ENCODE measurements at regions not wholly inside any gene's neighbourhood (a gene's known extent, or its start where the extent isn't known, plus 50 kb on each side); places are given as distances from the start of the nearest gene placed in this dataset.

DNA sequence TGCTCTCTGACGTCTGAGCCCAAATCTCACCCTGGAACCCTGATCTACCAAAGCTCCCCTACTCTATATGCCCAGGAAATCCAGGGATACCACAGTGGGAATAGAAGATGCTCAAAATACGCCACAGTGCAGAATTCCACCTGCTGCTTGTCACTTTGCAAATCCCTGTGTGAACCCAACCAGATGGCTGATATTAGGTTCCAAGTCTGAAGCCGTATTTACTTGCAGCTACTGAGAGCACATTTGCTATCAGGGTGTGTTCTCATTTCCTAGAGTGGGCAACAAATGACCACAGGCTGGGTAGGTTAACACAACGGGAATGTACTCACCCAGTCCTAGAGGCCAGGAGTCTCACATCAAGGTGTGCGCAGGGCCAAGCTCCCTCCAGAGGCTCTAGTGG lies 126.8 kb downstream of the MXRA5 start:
- Histone ChIP-seq H4K91ac (ENCODE audit: low read length) (no peak overlapping the region), H2BK5ac (ENCODE audit: low read depth, low read length, poor library complexity, severe bottlenecking) (no peak overlapping the region), H3K23ac (ENCODE audit: low read length in 2 of 2) (no peak overlapping the region), H3K9ac (ENCODE audit: low read length) (no peak overlapping the region), H2BK15ac (ENCODE audit: low read depth, poor library complexity, severe bottlenecking) (no peak overlapping the region), H3K4me2 (ENCODE audit: low read length, poor library complexity, severe bottlenecking) (no peak overlapping the region), H2AFZ (ENCODE audit: low read depth, low read length) (no peak overlapping the region), H2BK12ac (ENCODE audit: low read length in 2 of 2) (no peak overlapping the region), H3K14ac (ENCODE audit: low read length in 2 of 2) (no peak overlapping the region), H3K79me1 (replicated peaks; ENCODE audit: low read length, poor library complexity, severe bottlenecking) (no peaks in the 10 kb centered on the region), H3K4me1 (ENCODE audit: control insufficient read depth, insufficient read depth, low read depth, low read length) (no peaks in the 10 kb centered on the region), H3K27ac (ENCODE audit: low read length, poor library complexity, severe bottlenecking) (no peak overlapping the region), H2BK120ac (ENCODE audit: low read depth, low read length) (no peak overlapping the region), H3K9me3 (ENCODE audit: control insufficient read depth, low read length) (no peaks in the 10 kb centered on the region), H3K4ac (ENCODE audit: low read depth in 1 of 2, low read length in 2 of 2) (no peak overlapping the region), H3K4me3 (ENCODE audit: insufficient read depth in 1 of 2, low read depth in 1 of 2, low read length in 2 of 2) (no peak overlapping the region), H4K8ac (ENCODE audit: low read length) (no peak overlapping the region), H3K18ac (ENCODE audit: low read depth in 1 of 2, low read length in 2 of 2) (no peak overlapping the region), H3K36me3 (ENCODE audit: control insufficient read depth in 1 of 2, insufficient read depth in 2 of 2, low read depth in 1 of 2, low read length in 2 of 2) (no peaks in the 10 kb centered on the region), H3K27me3 (ENCODE audit: control insufficient read depth in 1 of 2, insufficient read depth in 1 of 2, low read length in 2 of 2) (no peaks in the 10 kb centered on the region), H2AK5ac (ENCODE audit: low read length, severe bottlenecking) (no peak overlapping the region)
- WGBS = 79% methylated on average over 5 of the region's 5 CpGs
- no peak for DNase-seq

DNA sequence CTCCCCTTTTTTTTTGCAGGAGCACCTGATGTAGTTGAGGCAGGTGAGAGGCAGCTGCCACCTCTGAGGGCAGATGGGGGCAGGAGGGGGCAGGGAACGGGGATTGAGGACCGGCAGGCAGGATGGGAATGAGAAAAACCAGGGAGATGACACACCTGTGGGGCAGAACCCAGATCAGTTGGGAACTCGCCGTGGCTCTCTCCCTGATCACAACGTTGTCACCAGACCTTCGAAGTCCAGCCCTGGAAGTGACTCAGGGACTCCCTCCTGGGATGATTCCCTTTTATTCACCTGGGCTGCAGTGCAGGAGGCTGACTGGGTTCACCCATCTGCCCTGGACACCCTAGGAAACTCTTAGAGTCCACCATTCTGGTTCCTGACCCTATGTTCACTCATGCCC lies 127.2 kb downstream of the MXRA5 start:
- Histone ChIP-seq H3K4me2 (ENCODE audit: low read length, poor library complexity, severe bottlenecking) (no peak overlapping the region), H2AFZ (ENCODE audit: low read depth, low read length) (no peak overlapping the region), H2BK12ac (ENCODE audit: low read length in 2 of 2) (no peak overlapping the region), H2BK15ac (ENCODE audit: low read depth, poor library complexity, severe bottlenecking) (no peak overlapping the region), H3K18ac (ENCODE audit: low read depth in 1 of 2, low read length in 2 of 2) (no peak overlapping the region), H3K79me1 (replicated peaks; ENCODE audit: low read length, poor library complexity, severe bottlenecking) (no peaks in the 10 kb centered on the region), H4K91ac (ENCODE audit: low read length) (no peak overlapping the region), H4K8ac (ENCODE audit: low read length) (no peak overlapping the region), H3K4me1 (ENCODE audit: control insufficient read depth, insufficient read depth, low read depth, low read length) (no peaks in the 10 kb centered on the region), H2BK5ac (ENCODE audit: low read depth, low read length, poor library complexity, severe bottlenecking) (no peak overlapping the region), H3K36me3 (ENCODE audit: control insufficient read depth in 1 of 2, insufficient read depth in 2 of 2, low read depth in 1 of 2, low read length in 2 of 2) (no peaks in the 10 kb centered on the region), H3K27me3 (ENCODE audit: control insufficient read depth in 1 of 2, insufficient read depth in 1 of 2, low read length in 2 of 2) (no peaks in the 10 kb centered on the region), H3K27ac (ENCODE audit: low read length, poor library complexity, severe bottlenecking) (no peak overlapping the region), H2BK120ac (ENCODE audit: low read depth, low read length) (no peak overlapping the region), H3K23ac (ENCODE audit: low read length in 2 of 2) (no peak overlapping the region), H3K4me3 (ENCODE audit: insufficient read depth in 1 of 2, low read depth in 1 of 2, low read length in 2 of 2) (no peak overlapping the region), H2AK5ac (ENCODE audit: low read length, severe bottlenecking) (no peak overlapping the region), H3K4ac (ENCODE audit: low read depth in 1 of 2, low read length in 2 of 2) (no peak overlapping the region), H3K14ac (ENCODE audit: low read length in 2 of 2) (no peak overlapping the region), H3K9me3 (ENCODE audit: control insufficient read depth, low read length) (no peaks in the 10 kb centered on the region), H3K9ac (ENCODE audit: low read length) (no peak overlapping the region)
- 84% methylated on average over 5 of the region's 6 CpGs for WGBS
- no peak for DNase-seq

DNA sequence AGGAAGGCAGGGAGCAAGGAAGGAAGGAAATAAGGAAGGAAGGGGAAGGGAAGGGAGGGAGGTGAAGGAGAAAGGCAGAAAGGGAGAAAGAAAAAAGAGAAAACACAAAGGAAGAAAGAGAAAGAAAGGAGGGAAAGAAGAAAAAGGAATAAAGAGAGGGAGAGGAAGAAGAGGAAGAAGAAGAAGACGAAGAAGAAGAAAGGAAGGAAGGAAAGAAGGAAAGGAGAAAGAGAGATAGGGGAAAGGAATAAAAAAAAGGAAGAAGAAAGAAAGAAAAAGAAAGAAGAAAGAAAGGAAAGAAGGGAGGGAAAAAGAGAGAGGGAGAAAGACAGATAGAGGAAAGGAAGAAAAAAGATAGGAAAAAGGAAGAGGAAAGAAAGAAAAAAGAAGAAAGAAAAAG lies 128.0 kb downstream of the MXRA5 start:
- Histone ChIP-seq H3K27me3 (ENCODE audit: control insufficient read depth in 1 of 2, insufficient read depth in 1 of 2, low read length in 2 of 2) (no peaks in the 10 kb centered on the region), H3K4me1 (ENCODE audit: control insufficient read depth, insufficient read depth, low read depth, low read length) (no peaks in the 10 kb centered on the region), H4K91ac (ENCODE audit: low read length) (no peak overlapping the region), H3K4me3 (ENCODE audit: insufficient read depth in 1 of 2, low read depth in 1 of 2, low read length in 2 of 2) (no peak overlapping the region), H3K9me3 (ENCODE audit: control insufficient read depth, low read length) (no peaks in the 10 kb centered on the region), H3K36me3 (ENCODE audit: control insufficient read depth in 1 of 2, insufficient read depth in 2 of 2, low read depth in 1 of 2, low read length in 2 of 2) (no peaks in the 10 kb centered on the region), H4K8ac (ENCODE audit: low read length) (no peak overlapping the region), H3K14ac (ENCODE audit: low read length in 2 of 2) (no peak overlapping the region), H3K27ac (ENCODE audit: low read length, poor library complexity, severe bottlenecking) (no peak overlapping the region), H2AK5ac (ENCODE audit: low read length, severe bottlenecking) (no peak overlapping the region), H3K23ac (ENCODE audit: low read length in 2 of 2) (no peak overlapping the region), H2BK15ac (ENCODE audit: low read depth, poor library complexity, severe bottlenecking) (no peak overlapping the region), H3K4ac (ENCODE audit: low read depth in 1 of 2, low read length in 2 of 2) (no peak overlapping the region), H2AFZ (ENCODE audit: low read depth, low read length) (no peak overlapping the region), H2BK12ac (ENCODE audit: low read length in 2 of 2) (no peak overlapping the region), H3K18ac (ENCODE audit: low read depth in 1 of 2, low read length in 2 of 2) (no peak overlapping the region), H2BK120ac (ENCODE audit: low read depth, low read length) (no peak overlapping the region), H3K79me1 (replicated peaks; ENCODE audit: low read length, poor library complexity, severe bottlenecking) (no peaks in the 10 kb centered on the region), H3K9ac (ENCODE audit: low read length) (no peak overlapping the region), H2BK5ac (ENCODE audit: low read depth, low read length, poor library complexity, severe bottlenecking) (no peak overlapping the region), H3K4me2 (ENCODE audit: low read length, poor library complexity, severe bottlenecking) (no peak overlapping the region)
- no peak for DNase-seq
- WGBS = 87% methylated on average over 1 of the region's 1 CpG

DNA sequence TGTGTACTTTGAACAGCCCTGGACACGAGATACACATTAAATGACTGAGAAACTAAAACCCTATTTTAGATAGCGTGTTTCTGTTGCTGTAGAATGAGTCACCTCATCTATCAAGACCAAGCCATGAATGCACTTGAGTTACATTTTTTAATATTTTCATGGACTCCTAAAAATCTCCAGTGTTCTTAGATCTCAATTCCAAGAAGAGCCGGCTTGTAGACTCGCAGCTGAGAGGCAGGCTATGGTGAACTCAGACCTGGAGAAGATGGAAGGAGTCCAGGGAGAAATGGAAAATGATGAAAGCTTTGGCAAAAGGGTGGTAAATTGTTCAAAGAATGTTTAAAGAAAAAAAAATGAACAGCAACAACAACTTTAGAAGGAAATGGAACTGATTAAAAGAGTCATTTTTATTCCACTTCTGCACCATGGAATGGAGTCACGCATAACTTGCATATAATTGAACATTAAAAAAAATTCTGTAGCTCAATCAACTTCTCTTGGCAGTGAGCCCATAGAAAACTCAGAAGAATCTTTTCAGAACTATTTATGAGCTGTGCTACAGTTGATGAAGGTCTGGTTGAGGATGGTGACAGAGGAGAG lies 129.8 kb downstream of the MXRA5 start:
- 100% methylated on average over 2 of the region's 5 CpGs for WGBS
- no peak overlapping the region for H2BK12ac ChIP-seq (ENCODE audit: low read length in 2 of 2)

More for the DNA sequence above, 129.8 kb downstream of the MXRA5 start:
- Histone ChIP-seq H3K36me3 (ENCODE audit: control insufficient read depth in 1 of 2, insufficient read depth in 2 of 2, low read depth in 1 of 2, low read length in 2 of 2) (no peaks in the 10 kb centered on the region), H3K9ac (ENCODE audit: low read length) (no peak overlapping the region), H3K79me1 (replicated peaks; ENCODE audit: low read length, poor library complexity, severe bottlenecking) (no peaks in the 10 kb centered on the region), H3K27ac (ENCODE audit: low read length, poor library complexity, severe bottlenecking) (no peak overlapping the region), H2BK5ac (ENCODE audit: low read depth, low read length, poor library complexity, severe bottlenecking) (no peak overlapping the region), H2AFZ (ENCODE audit: low read depth, low read length) (no peak overlapping the region), H3K4me3 (ENCODE audit: insufficient read depth in 1 of 2, low read depth in 1 of 2, low read length in 2 of 2) (no peak overlapping the region), H3K14ac (ENCODE audit: low read length in 2 of 2) (no peak overlapping the region), H4K91ac (ENCODE audit: low read length) (no peak overlapping the region), H3K27me3 (ENCODE audit: control insufficient read depth in 1 of 2, insufficient read depth in 1 of 2, low read length in 2 of 2) (no peaks in the 10 kb centered on the region), H3K4me2 (ENCODE audit: low read length, poor library complexity, severe bottlenecking) (no peak overlapping the region), H2BK120ac (ENCODE audit: low read depth, low read length) (no peak overlapping the region), H3K18ac (ENCODE audit: low read depth in 1 of 2, low read length in 2 of 2) (no peak overlapping the region), H4K8ac (ENCODE audit: low read length) (no peak overlapping the region), H2AK5ac (ENCODE audit: low read length, severe bottlenecking) (no peak overlapping the region), H3K23ac (ENCODE audit: low read length in 2 of 2) (no peak overlapping the region), H3K4ac (ENCODE audit: low read depth in 1 of 2, low read length in 2 of 2) (no peak overlapping the region), H2BK15ac (ENCODE audit: low read depth, poor library complexity, severe bottlenecking) (no peak overlapping the region), H3K9me3 (ENCODE audit: control insufficient read depth, low read length) (no peaks in the 10 kb centered on the region), H3K4me1 (ENCODE audit: control insufficient read depth, insufficient read depth, low read depth, low read length) (no peaks in the 10 kb centered on the region)
- DNase-seq = no peak
